OCI-LY1 (cell line): ENCODE measurements at regions not wholly inside any gene's neighbourhood (a gene's known extent, or its start where the extent isn't known, plus 50 kb on each side); places are given as distances from the start of the nearest gene placed in this dataset.

ENCODE experiments used
- H2AFZ ChIP-seq: fragments of 200-600 bp; sonication (generic), shearing (Covaris generic); 2 replicates; pipeline ENCODE4 v1.6.0; 2014; ENCODE audit warnings: antibody characterized with exemption, mild to moderate bottlenecking, low read length
- H3F3A ChIP-seq: fragments of 200-600 bp; sonication (generic), shearing (Covaris generic); 2 replicates; pipeline ENCODE4 v1.6.0; 2014; ENCODE audit warnings: mild to moderate bottlenecking, antibody characterized with exemption, low read length, moderate library complexity; ENCODE audit not compliant: insufficient read depth
- H3K27ac ChIP-seq: fragments of 200-600 bp; sonication (generic); 2 replicates; pipeline ENCODE4 v1.5.1; 2014; ENCODE audit warnings: low read length, mixed run types, mild to moderate bottlenecking, low read depth; ENCODE audit not compliant: poor library complexity, severe bottlenecking
- H3K27me3 ChIP-seq: fragments of 200-600 bp; sonication (generic); 2 replicates; pipeline ENCODE4 v1.6.0; 2014; ENCODE audit warnings: antibody characterized with exemption, mild to moderate bottlenecking, low read length, moderate library complexity; ENCODE audit not compliant: insufficient read depth
- H3K36me3 ChIP-seq: fragments of 200-600 bp; sonication (generic); 2 replicates; pipeline ENCODE4 v1.6.1; 2014; ENCODE audit warnings: mild to moderate bottlenecking, antibody characterized with exemption, low read length, moderate library complexity, mixed read lengths; ENCODE audit not compliant: insufficient read depth
- H3K4me1 ChIP-seq: fragments of 200-600 bp; sonication (generic); 2 replicates; pipeline ENCODE4 v1.5.1; 2014; ENCODE audit warnings: mild to moderate bottlenecking, low read length, moderate library complexity; ENCODE audit not compliant: insufficient read depth, severe bottlenecking
- H3K4me2 ChIP-seq: fragments of 200-600 bp; sonication (generic), shearing (Covaris generic); 2 replicates; pipeline ENCODE4 v1.6.1; 2014; ENCODE audit warnings: low read length
- H3K4me3 ChIP-seq: fragments of 200-600 bp; sonication (generic); 2 replicates; pipeline ENCODE4 v1.5.1; 2014; ENCODE audit warnings: low read length, low read depth, mild to moderate bottlenecking, mixed read lengths; ENCODE audit not compliant: poor library complexity, severe bottlenecking
- H3K79me2 ChIP-seq: fragments of 200-600 bp; shearing (Covaris generic); 2 replicates; pipeline ENCODE4 v1.6.1; 2016; ENCODE audit warnings: mixed run types, low read length, mixed read lengths; ENCODE audit not compliant: insufficient read depth
- H3K9ac ChIP-seq: fragments of 200-600 bp; sonication (generic), shearing (Covaris generic); 2 replicates; pipeline ENCODE4 v1.6.1; 2014; ENCODE audit warnings: mild to moderate bottlenecking, low read length, mixed read lengths
- H3K9me2 ChIP-seq: fragments of 200-600 bp; sonication (generic), shearing (Covaris generic); 2 replicates; pipeline ENCODE4 v1.6.1; 2014; ENCODE audit warnings: low read depth, mild to moderate bottlenecking, low read length, mixed read lengths
- H3K9me3 ChIP-seq: fragments of 200-600 bp; shearing (Covaris generic); 2 replicates; pipeline ENCODE4 v1.6.1; 2014; ENCODE audit warnings: low read length, mixed read lengths
- H4K20me1 ChIP-seq: fragments of 200-600 bp; sonication (generic), shearing (Covaris generic); 2 replicates; pipeline ENCODE4 v1.6.0; 2016; ENCODE audit warnings: mild to moderate bottlenecking, low read length; ENCODE audit not compliant: insufficient read depth
- EZH2 ChIP-seq: fragments of 200-600 bp; sonication (generic), shearing (Covaris generic); IDR thresholded peaks from 2 replicates; pipeline ENCODE4 v1.8.0; 2017; ENCODE audit warnings: borderline replicate concordance, mixed run types, mild to moderate bottlenecking, antibody characterized with exemption, low read length, moderate library complexity, mixed read lengths
- TF ChIP-seq, protein P1 (sequence below): fragments of 200-600 bp; sonication (generic), shearing (Covaris generic); IDR thresholded peaks from 2 replicates; pipeline ENCODE4 v1.5.1; 2017; ENCODE audit warnings: mild to moderate bottlenecking, antibody characterized with exemption, low read length, moderate library complexity, mixed read lengths

DNA sequence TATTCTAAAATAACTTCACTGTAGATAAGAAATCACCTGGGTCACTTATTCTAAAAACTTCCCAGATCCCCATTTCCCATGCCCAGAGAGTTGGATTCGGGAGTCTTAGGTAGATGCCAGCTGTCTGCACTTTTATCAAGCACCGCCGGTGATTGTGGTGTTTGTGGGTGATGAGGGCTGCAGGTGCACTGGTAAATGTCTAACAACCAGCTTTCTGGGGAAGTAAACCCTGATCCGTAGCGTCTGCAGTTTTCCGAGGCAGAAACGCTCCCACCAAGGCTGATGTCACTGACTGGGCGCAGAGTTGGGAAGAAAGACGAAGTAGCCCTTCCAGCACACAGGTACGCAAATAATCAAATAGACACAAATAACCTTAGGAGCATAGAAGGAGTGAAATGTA is 152.2 kb upstream of the KCNG1 start:
- Histone ChIP-seq H3K36me3 (no peaks in the 10 kb centered on the region), H3K9me3 (no peaks in the 10 kb centered on the region), H4K20me1 (no peaks in the 10 kb centered on the region), H3K79me2 (no peaks in the 10 kb centered on the region), H3K27me3 (no peaks in the 10 kb centered on the region), H3K27ac (no peak overlapping the region), H3K4me1 (no peaks in the 10 kb centered on the region), H3K4me2 (no peak overlapping the region), H3F3A (no peaks in the 10 kb centered on the region), H3K4me3 (no peak overlapping the region), H3K9ac (no peak overlapping the region), H2AFZ (no peak overlapping the region), H3K9me2 (no peaks in the 10 kb centered on the region)
- TF ChIP-seq, protein P1, sequence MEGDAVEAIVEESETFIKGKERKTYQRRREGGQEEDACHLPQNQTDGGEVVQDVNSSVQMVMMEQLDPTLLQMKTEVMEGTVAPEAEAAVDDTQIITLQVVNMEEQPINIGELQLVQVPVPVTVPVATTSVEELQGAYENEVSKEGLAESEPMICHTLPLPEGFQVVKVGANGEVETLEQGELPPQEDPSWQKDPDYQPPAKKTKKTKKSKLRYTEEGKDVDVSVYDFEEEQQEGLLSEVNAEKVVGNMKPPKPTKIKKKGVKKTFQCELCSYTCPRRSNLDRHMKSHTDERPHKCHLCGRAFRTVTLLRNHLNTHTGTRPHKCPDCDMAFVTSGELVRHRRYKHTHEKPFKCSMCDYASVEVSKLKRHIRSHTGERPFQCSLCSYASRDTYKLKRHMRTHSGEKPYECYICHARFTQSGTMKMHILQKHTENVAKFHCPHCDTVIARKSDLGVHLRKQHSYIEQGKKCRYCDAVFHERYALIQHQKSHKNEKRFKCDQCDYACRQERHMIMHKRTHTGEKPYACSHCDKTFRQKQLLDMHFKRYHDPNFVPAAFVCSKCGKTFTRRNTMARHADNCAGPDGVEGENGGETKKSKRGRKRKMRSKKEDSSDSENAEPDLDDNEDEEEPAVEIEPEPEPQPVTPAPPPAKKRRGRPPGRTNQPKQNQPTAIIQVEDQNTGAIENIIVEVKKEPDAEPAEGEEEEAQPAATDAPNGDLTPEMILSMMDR = no peak
- no peak for TF ChIP-seq EZH2

DNA sequence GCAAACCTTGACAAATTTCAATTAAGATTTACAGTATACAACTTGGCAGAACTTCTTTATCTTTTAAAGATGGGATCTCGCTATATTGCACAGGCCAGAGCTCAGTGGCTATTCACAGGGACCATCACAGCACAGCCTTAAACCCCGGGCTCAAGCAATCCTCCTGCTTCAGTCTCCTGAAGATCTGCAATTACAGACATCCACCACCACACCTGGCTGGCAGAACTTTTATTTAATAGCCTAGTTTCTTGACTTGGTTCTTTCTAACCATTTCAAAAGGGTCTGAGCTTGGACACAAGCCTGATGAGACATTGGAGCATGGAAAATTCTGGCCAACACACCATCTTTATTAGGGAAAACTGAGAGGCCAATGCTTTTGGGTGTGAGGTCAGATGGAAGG is 151.6 kb upstream of the KCNG1 start:
- no peaks in the 10 kb centered on the region for H4K20me1 ChIP-seq
- H3K9me2 ChIP-seq = no peaks in the 10 kb centered on the region
- no peak overlapping the region for H2AFZ ChIP-seq
- no peaks in the 10 kb centered on the region for H3F3A ChIP-seq
- no peaks in the 10 kb centered on the region for H3K4me1 ChIP-seq
- H3K27ac ChIP-seq = no peak overlapping the region
- no peaks in the 10 kb centered on the region for H3K36me3 ChIP-seq
- no peak overlapping the region for H3K4me3 ChIP-seq
- no peaks in the 10 kb centered on the region for H3K79me2 ChIP-seq
- H3K9me3 ChIP-seq = no peaks in the 10 kb centered on the region
- no peaks in the 10 kb centered on the region for H3K27me3 ChIP-seq
- TF ChIP-seq, protein P1 = no peak
- no peak for TF ChIP-seq EZH2
- H3K4me2 ChIP-seq = no peak overlapping the region
- no peak overlapping the region for H3K9ac ChIP-seq

DNA sequence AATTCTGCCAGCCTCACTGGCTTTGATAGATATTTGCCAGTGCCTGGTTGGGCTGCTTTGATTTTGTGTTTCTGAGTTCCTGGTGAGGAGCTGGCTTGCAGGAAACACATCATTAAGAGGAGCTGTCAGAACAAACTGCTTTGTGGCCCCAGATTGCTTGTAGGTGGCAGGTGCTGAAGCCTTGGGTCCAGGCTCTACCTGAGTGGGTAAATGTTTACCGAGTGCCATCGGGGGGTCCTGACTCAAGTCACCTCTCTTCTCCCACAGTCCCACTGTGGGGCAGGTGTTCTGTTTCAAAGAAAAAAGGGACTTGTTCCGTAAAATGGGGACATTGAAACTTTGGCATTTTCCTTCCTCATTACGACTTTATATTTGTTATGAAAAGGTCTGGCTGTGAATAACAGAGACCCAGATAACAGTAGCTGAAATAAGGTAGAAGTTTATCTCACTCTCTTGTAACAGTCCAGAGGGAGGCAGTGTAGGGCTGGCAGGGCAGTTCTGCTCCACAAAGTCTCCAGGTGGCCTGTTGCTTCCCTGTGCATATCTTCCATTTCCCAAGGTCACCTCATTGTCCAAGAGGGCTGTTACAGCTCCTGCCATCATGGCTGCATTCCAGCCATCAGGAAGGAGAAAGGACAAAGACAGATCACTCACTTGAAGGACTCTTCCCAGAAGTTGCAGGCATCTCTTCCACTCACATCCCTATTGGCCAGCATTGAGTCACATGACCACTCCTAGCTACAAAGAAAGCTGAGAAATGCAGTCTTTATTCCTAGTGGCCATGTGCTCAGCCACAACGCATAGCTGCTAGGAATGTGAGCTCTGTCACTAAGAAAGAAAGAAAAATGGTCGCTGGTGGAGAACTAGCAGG is 149.9 kb upstream of the KCNG1 start:
- Histone ChIP-seq H3K4me2 (no peak overlapping the region), H4K20me1 (no peaks in the 10 kb centered on the region), H3K4me1 (no peaks in the 10 kb centered on the region), H3K27me3 (no peaks in the 10 kb centered on the region), H3K4me3 (no peak overlapping the region), H3K9ac (no peak overlapping the region), H3K9me2 (no peaks in the 10 kb centered on the region), H3K27ac (no peak overlapping the region), H3K36me3 (no peaks in the 10 kb centered on the region), H3K9me3 (no peaks in the 10 kb centered on the region), H3K79me2 (no peaks in the 10 kb centered on the region), H3F3A (no peaks in the 10 kb centered on the region), H2AFZ (no peak overlapping the region)
- no peak for TF ChIP-seq EZH2
- TF ChIP-seq, protein P1 = peak; percentile 12; the same call in 1 of the 2 replicates
